ENCODE measurements at regions not wholly inside any gene's neighbourhood (a gene's known extent, or its start where the extent isn't known, plus 50 kb on each side); places are given as distances from the start of the nearest gene placed in this dataset.

GRCh38 chr13:79937311-79937710, 403.6 kb downstream of the SPRY2 start:
- no peak for TF ChIP-seq CTCF (IDR thresholded peaks at IDR 0.05 in 8 of 11, conservative IDR thresholded peaks at IDR 0.05 in 3 of 11)
- no peak for TF ChIP-seq POLR2AphosphoS5 (IDR thresholded peaks at IDR 0.05)
- no peak for TF ChIP-seq POLR2A (IDR thresholded peaks at IDR 0.05)

Measured in spleen (tissue), 7 donors.